Activated gamma-delta T cell treated with Interleukin-2 at 50 U/mL for 16 hours (primary cell): ENCODE measurements at regions not wholly inside any gene's neighbourhood (a gene's known extent, or its start where the extent isn't known, plus 50 kb on each side); places are given as distances from the start of the nearest gene placed in this dataset.

Experiments
- DNase-seq: peaks from one replicate; pipeline ENCODE4 v3.0.0-alpha.2; 2020

DNA sequence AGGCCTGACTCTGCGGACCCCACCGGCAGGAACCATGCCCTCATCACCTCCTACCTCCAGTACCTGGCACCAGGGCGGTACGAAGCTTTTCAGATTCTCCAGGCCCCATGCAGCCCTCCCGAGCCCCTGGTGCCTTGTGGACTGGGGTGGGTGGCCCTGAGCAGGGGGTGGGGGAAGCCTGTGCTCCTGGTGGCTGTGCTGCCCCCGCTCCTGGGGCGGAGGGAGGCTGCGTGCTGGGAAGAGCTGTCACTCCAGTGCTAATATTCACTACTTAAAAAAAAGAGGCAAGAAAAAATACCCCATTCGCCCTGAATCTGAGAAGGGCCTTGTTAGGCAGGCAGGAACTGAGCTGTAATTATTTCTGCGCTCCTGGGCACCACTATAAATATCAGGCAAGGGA lies 111.8 kb downstream of the ENGASE start:
- no peak for DNase-seq

GRCh38 chr17:79185671-79186070 lies 111.0 kb downstream of the ENGASE start:
- no peak for DNase-seq

- no peak for DNase-seq
Measured at GRCh38 chr17:79184219-79184618, 109.6 kb downstream of the ENGASE start.

DNA sequence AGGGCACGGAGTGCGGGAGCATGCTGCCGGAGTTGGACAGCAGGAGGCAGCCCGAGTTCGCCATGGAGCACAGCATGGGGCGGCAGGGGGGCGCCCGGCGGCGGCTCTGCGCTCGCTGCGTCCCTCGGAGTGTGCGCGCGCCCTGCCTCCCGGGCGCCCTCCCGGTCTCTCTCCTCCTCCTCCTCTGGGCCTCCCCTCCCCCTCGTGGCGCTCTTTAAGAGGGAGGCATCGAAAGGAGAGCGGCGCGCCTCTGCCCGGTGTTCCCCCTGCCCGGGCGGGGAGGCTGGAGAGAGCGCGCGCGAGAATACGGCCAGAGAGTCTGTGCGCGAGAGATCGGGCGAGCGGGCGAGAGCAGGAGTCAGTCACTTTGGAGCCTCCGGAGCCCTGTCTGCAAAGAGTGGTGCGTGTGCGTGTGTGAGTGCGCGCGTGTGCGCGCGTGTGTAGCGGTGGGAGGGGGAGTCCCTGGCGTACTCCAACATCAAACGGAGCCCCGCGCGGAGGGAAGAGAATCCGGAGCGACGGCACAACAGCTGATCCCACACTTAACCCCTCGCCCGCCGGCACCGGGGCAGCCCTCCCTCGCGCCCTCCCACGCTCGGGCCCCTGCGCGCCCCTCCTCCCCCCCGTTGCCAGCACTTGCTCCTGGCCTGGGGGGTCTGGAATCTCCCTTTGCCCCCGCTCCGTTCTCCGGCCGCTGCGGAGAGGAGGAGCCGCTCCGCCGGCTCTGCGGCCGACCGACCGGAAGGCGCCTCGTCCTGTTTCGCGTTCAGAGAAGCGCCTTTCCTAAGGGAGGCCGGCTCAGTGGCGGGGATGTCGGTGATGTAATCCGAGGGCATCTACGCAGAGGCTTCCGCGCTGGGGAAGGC lies 108.9 kb downstream of the ENGASE start:
- DNase-seq, result no peak

DNA sequence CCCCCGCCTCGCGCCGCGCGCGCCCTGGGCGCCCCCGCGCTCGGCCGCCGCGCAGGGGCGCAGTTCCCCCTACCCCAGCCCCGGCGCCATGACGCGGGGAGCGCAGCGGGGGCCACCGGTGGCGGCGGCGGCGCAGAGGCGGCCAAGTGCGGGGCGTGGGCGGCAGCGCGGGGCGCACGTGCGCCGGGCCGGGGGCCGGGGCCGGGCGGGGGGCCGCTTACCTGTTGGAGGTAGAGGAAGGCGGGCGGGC lies 108.3 kb downstream of the ENGASE start:
- DNase-seq, result no peak

DNA sequence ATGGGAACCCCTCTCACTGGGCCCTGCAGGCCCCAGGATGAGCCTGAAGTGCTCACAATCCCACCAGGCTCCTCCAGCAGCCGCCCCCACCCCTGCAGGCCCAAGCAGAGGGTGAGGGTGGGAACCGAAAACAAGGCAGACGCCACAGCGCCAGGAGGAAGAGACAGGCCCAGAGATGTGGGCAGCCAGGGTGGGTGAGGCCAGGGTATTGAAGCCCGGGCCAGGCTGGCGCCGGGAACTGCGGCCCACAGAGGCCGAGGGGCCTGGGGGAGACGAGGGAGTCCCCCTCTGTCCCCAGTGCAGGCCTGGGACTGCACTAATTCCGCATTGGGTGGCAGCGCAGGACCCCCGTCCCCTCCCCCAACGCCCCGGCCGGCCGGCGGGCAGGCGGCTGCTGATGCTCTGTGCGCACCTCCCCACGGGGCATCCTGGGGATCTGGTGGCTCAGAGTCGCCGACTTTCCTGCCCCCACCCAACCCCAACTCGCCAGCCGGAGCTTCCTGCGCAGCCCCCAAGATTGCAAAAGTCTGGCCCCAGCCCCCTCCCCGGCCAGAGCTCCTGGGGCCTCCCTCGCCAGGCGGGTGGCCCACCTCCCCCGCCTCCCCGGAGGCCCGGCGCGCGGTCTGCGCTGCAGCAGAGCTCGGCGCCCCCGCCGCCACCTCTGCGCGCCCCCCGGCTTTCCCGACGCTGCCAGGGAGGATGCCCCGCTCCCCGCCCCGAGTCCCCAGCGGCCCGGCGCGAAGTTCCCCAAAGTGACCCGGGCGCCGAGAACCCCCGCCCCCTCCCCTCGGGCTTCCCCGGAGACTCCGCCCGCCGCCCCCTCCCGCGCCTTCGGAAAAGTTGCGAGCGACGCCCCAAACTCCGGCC lies 107.8 kb downstream of the ENGASE start:
- DNase-seq, result no peak

DNA sequence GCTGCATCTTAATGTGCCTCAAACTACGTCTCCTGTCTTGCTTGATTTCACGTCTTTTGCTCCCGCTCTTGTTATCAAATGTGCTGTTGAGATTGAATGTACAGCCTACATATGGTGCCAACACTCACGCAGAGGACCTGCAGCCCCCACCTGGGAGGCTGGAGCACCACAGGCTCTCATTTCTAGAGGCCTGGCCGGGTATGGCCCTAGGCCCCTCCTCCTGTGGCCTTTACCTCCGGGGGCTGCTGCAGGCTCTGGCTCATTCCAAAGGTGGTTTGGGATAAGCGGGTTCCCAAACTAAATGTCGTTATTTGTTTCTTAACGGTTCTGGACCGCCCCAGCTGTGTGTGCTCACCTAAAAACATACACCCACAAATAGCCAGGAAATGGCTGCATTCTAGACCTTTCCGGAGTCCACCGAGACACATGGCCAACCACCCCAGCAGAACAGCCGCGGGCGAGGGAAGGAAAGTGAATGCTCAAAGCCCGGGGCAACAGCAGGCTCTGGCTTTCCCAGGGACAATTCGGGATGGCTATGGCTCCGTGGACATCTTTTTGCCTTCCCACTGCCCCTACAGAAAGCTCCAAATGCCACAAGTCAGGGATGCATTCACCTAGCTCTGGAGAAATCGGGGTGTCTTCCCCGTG lies 105.9 kb downstream of the ENGASE start:
- no peak for DNase-seq

GRCh38 chr17:79179334-79179733 lies 104.7 kb downstream of the ENGASE start:
- no peak for DNase-seq

DNA sequence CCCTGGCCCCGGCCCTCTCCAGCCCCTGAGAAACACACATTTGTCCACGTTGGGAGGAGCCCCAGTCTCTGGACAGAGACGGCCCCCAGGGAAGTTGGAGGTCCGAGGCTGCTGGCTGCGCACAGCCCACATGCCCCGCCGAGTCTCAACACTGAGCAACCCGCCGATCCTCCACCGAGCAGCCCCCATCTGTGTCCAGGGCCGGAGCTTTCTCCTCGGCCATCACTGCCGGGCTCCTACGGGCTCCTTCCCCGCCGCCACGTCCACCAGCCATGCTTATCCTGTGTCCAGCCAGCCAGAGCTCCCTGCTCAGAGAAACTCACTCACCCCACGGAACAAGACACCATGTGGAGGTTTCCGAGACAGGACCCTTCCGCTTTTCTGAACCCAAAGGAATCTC lies 103.3 kb downstream of the ENGASE start:
- no peak for DNase-seq

GRCh38 chr17:79176792-79177601 lies 102.4 kb downstream of the ENGASE start:
- no peak for DNase-seq

DNA sequence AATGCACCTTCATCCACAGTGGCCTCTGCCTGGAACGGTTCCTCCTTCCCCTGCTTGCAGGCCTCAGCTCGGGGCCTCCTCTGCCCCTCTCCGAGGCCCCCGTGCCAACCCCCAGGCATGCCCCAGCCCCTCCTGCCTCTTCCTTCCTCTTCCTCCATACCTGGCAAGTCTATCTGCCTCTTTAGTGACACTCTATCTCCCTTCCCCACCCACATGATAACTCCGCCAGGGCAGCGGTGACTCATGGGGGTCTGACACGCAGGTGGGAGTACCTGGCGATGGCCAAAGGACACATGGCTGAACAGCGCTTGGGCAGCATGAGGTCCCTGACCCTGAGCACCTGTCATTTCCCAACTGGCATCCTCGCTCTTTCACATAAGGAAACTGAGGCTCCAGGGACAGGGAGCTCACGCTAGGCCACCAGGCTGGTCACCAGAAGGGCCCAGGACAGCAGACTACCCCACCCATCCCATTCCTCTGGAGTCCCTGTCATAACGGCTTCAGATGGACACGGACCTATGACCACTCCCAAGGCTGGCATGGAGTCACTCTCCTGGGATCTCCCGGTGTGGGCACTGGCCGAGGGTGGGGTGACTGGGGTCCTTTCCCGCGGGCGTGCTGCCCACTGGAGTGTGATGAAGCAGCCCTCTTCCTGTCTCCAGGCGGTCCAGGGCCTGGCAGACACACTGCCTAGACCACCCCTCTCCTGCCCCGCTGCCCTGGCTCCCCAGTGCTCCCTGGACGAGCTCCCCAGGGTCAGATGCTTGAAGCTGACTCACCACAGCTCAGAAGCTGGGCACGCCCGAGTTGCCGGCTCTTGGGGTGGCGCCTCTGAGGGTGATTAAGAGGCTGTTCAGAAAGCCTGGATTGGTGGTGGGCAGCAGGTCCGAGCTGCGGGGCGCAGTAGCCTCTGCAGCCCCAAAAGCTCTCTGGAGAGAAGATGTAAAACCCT lies 100.6 kb downstream of the ENGASE start:
- DNase-seq, result no peak

GRCh38 chr17:79174193-79174765 lies 99.7 kb downstream of the ENGASE start:
- no peak for DNase-seq

- DNase-seq, result no peak
Measured at GRCh38 chr17:79171188-79171587, 96.6 kb downstream of the ENGASE start.

- DNase-seq, result no peak
Measured at GRCh38 chr17:79169861-79170260, 95.2 kb downstream of the ENGASE start.

- DNase-seq, result no peak
Measured at GRCh38 chr17:79169366-79169765, 94.7 kb downstream of the ENGASE start.

GRCh38 chr17:79168486-79169055 lies 93.9 kb downstream of the ENGASE start:
- DNase-seq, result no peak

DNA sequence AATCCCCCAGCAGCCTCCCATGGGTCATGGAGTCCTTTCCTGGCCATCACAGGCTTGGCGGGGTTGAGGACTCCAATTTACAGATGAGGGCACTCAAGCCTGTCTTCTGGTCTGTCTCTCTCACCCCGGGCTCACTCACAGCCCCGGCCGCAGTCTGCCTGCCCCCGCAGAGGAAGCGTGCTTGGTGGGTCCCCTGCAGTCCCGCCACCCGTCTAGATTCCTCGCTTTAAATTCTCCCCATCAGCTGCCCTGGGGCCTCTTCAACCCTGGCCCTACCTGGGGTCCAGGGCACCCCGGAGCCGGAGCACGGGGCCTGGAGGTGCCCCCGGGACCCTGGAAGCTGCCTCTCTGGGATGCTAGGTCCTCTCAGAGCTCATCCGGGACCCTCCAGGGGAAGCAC lies 92.9 kb downstream of the ENGASE start:
- DNase-seq, result no peak

DNA sequence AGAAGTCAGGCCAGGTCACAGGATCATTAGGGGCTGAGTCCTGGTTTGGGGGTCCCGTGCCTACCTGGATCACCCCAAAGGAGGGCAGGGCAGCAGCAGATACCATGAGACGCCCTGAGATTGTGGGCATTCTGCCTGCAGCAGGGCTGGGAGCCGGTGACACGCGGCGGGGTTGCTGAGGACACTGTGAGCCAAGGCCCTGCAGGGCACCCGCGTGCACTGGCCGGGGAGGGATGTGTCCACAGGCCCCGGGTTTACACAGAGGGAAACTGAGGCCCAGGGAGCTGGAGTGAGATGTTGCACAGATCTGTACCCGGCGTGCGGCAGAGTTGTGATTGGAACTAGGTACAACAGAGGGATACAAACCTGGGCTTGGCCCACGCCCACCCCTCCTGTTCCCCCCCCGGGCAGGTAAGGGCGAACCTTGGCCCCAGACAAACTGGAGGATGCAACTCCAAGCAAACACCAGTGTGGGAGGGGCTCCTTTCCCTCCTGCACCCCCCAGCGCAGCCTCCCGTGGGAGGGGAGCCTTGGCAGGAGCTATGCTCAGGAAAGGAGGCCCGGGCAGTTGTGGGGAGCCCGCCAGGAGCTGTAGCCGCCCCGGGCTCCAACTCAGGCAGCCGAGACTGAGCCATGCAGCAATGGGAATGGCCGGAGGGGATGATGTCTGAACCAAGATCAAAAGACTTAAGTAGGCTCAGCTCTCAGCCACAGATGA lies 91.3 kb downstream of the ENGASE start:
- no peak for DNase-seq

GRCh38 chr17:79164913-79165695 lies 90.5 kb downstream of the ENGASE start:
- DNase-seq, result no peak

GRCh38 chr17:79164408-79164807 lies 89.8 kb downstream of the ENGASE start:
- no peak for DNase-seq
